MCF 10A (cell line): ENCODE measurements at regions not wholly inside any gene's neighbourhood (a gene's known extent, or its start where the extent isn't known, plus 50 kb on each side); places are given as distances from the start of the nearest gene placed in this dataset.

Source experiments
- BruUV-seq: library from RNA; stranded (reverse); fragments of 400-500 nt; replicated peaks from 2 replicates; lab custom pipeline; 2021; lab: Mats Ljungman, UMichigan
- CTCF ChIA-PET: fragments of 300-600 bp; sonication (Branson Sonifier 250); formaldehyde crosslinking; extraction: SDS; loops from one replicate; lab custom pipeline; 2021; ENCODE audit warnings: antibody characterized with exemption, inconsistent platforms; lab: Yijun Ruan, JAX
- POLR2A ChIA-PET: fragments of 300-600, 350-650 bp; sonication (Branson Sonifier 250); formaldehyde crosslinking; extraction: SDS; loops from one replicate; lab custom pipeline; 2020; ENCODE audit warnings: antibody characterized with exemption, inconsistent platforms; lab: Yijun Ruan, JAX
- DNase-seq: peaks from one replicate; pipeline ENCODE4 v3.0.0-alpha.2; 2018; ENCODE audit not compliant: unreplicated experiment
- H3K27ac Mint-ChIP-seq: one replicate; pipeline ENCODE4 v1.8.0; 2022; ENCODE audit warnings: mild to moderate bottlenecking, low read depth, mixed read lengths; ENCODE audit not compliant: unreplicated experiment
- H3K27me3 Mint-ChIP-seq: one replicate; pipeline ENCODE4 v1.8.0; 2022; ENCODE audit warnings: mixed read lengths; ENCODE audit not compliant: insufficient read depth, unreplicated experiment
- H3K36me3 Mint-ChIP-seq: one replicate; pipeline ENCODE4 v1.8.0; 2022; ENCODE audit warnings: mild to moderate bottlenecking, moderate library complexity, mixed read lengths; ENCODE audit not compliant: insufficient read depth, unreplicated experiment
- H3K4me1 Mint-ChIP-seq: one replicate; pipeline ENCODE4 v1.8.0; 2022; ENCODE audit warnings: mixed read lengths; ENCODE audit not compliant: insufficient read depth, unreplicated experiment
- H3K4me3 Mint-ChIP-seq: one replicate; pipeline ENCODE4 v1.8.0; 2022; ENCODE audit warnings: mild to moderate bottlenecking, moderate library complexity, mixed read lengths; ENCODE audit not compliant: unreplicated experiment
- H3K9me3 Mint-ChIP-seq: one replicate; pipeline ENCODE4 v1.8.0; 2022; ENCODE audit warnings: mixed read lengths; ENCODE audit not compliant: unreplicated experiment
- CTCF ChIP-seq: fragments of 200-600 bp; IDR thresholded peaks from one replicate; pipeline ENCODE4 v1.8.0; 2022; ENCODE audit warnings: antibody characterized with exemption, mild to moderate bottlenecking; ENCODE audit not compliant: unreplicated experiment
- intact Hi-C: fragments of 100-400 bp; cut with micrococcal nuclease; formaldehyde crosslinking; loops from 2 replicates; pipeline ENCODE4 v1.14.1; 2022

GRCh38 chr13:33525763-33526162 lies 240.2 kb upstream of the STARD13 start:
- Mint-ChIP-seq H3K4me3 (no peak overlapping the region), H3K36me3 (no peaks in the 10 kb centered on the region), H3K9me3 (no peaks in the 10 kb centered on the region), H3K27ac (no peak overlapping the region), H3K4me1 (peaks cover 2% of the 10 kb centered on the region), H3K27me3 (no peaks in the 10 kb centered on the region)
- intact Hi-C loops, result no loop called here
- no peak for TF ChIP-seq CTCF
- BruUV-seq, result no TSS peak
- ChIA-PET POLR2A (interaction anchor here (0.7 to 0.9 kb wide), 3 partner anchors 364 to 988 kb away, joined by 3 read pairs; partner anchors contain the start of gene PDS5B), CTCF (no interaction called here)
- DNase-seq, result no peak

- intact Hi-C loops, result no loop called here
- Mint-ChIP-seq H3K27me3 (no peaks in the 10 kb centered on the region), H3K9me3 (no peaks in the 10 kb centered on the region), H3K4me1 (no peaks in the 10 kb centered on the region), H3K27ac (no peak overlapping the region), H3K4me3 (no peak overlapping the region), H3K36me3 (no peaks in the 10 kb centered on the region)
- ChIA-PET POLR2A (interaction anchor here (0.9 kb wide), 1 partner anchor 941 kb away, joined by 3 read pairs; the partner anchor contains the start of gene PDS5B), CTCF (interaction anchor here (0.6 kb wide), 1 partner anchor 126 kb away, joined by 4 read pairs; no protein-coding TSS in a partner anchor)
- no TSS peak for BruUV-seq
- no peak for TF ChIP-seq CTCF
- no peak for DNase-seq
These were observed 241.2 kb upstream of the STARD13 start for GRCh38 chr13:33526718-33527117.

- CTCF ChIA-PET, result interaction anchor here (0.7 kb wide), 1 partner anchor 637 kb away, joined by 3 read pairs; no protein-coding TSS in a partner anchor
- TF ChIP-seq CTCF, result no peak
- POLR2A ChIA-PET, result no interaction called here
- no peak for DNase-seq
- BruUV-seq, result no TSS peak
- Mint-ChIP-seq H3K4me3 (no peak overlapping the region), H3K27ac (no peak overlapping the region), H3K9me3 (no peaks in the 10 kb centered on the region), H3K27me3 (no peaks in the 10 kb centered on the region), H3K4me1 (no peaks in the 10 kb centered on the region), H3K36me3 (no peaks in the 10 kb centered on the region)
- intact Hi-C loops, result no loop called here
These were observed 243.3 kb upstream of the STARD13 start for GRCh38 chr13:33528896-33529295.

- ChIA-PET POLR2A (no interaction called here), CTCF (no interaction called here)
- H3K4me3 Mint-ChIP-seq, result no peak overlapping the region
- no peaks in the 10 kb centered on the region for H3K4me1 Mint-ChIP-seq
- intact Hi-C loops, result no loop called here
- DNase-seq, result no peak
- no peaks in the 10 kb centered on the region for H3K27me3 Mint-ChIP-seq
- no TSS peak for BruUV-seq
- no peak overlapping the region for H3K27ac Mint-ChIP-seq
- TF ChIP-seq CTCF, result no peak
- H3K36me3 Mint-ChIP-seq, result no peaks in the 10 kb centered on the region
- H3K9me3 Mint-ChIP-seq, result no peaks in the 10 kb centered on the region
These were observed 245.9 kb upstream of the STARD13 start for GRCh38 chr13:33531484-33531883.
